Heart left ventricle (tissue), 13 donors: ENCODE measurements at regions not wholly inside any gene's neighbourhood (a gene's known extent, or its start where the extent isn't known, plus 50 kb on each side); places are given as distances from the start of the nearest gene placed in this dataset.

Experiments used
- CTCF ChIP-seq, 12 donors: fragments of 200-600 bp; sonication (generic) in 4 of 12; IDR thresholded peaks; one replicate each; pipeline versions ENCODE4 v1.5.0 to v1.8.0; 2018 to 2022; ENCODE audit warnings: antibody characterized with exemption in 12 of 12, mild to moderate bottlenecking in 5 of 12
- POLR2A ChIP-seq, 2 donors: fragments of 450-650 bp; IDR thresholded peaks; one replicate each; pipeline ENCODE4 v1.6.1; 2017; ENCODE audit warnings: antibody characterized with exemption in 2 of 2, mild to moderate bottlenecking in 2 of 2, moderate library complexity in 2 of 2
- donor health status: ischemic (EF 13 %, LVEDD 7.1; RV severe dilation, severe dysfunction).
- donor health status: DM: no; HTN: yes; CAD: no.
- donor health status: DM: no; HTN: no; CAD: no.
- donor health status: ischemic (EF 25% LVEDD 6.9; RV normal size, moderate dysfunction).
- donor health status: ischemic (EF 25% LVEDD 5.7; RV mildly dilated, moderate dysfunction).
- donor health status: ischemic (EF 35%, LVEDD 5.7; RV mildly dilated, moderate dysfunction).
- donor health status: nonischemic (EF 11% LVEDD 7.7; RV severe dilation, severe dysfunction).
- donor health status: DM: yes; HTN: yes; CAD: no.
- donor health status: PGD.
- donor health status: ischemic (EF 29% LVEDD 5.4; RV normal size, mild dysfunction).
- donor health status: nonischemic (EF 23%, LVEDD 6.1; RV moderate dilation, normal function).

- TF ChIP-seq POLR2A (IDR thresholded peaks at IDR 0.05) (no peak), CTCF (IDR thresholded peaks at IDR 0.05) (no peak)
These were observed 427.2 kb upstream of the THBS1 start for GRCh38 chr15:39153716-39154115.
